Prostate gland (tissue), 2 donors: ENCODE measurements at regions not wholly inside any gene's neighbourhood (a gene's known extent, or its start where the extent isn't known, plus 50 kb on each side); places are given as distances from the start of the nearest gene placed in this dataset.

Experiments used
- CTCF ChIP-seq, 4 experiments: fragments of 200-600 bp in 2 of 4; fragments of 450-650 bp in 2 of 4; sonication (generic) in 2 of 4; IDR thresholded peaks; 1 replicate in 3 of 4; 2 replicates in 1 of 4; pipeline ENCODE4 v1.5.1; 2016 to 2019; ENCODE audit warnings: antibody characterized with exemption in 4 of 4, mild to moderate bottlenecking in 2 of 4, moderate library complexity in 2 of 4
- POLR2AphosphoS5 ChIP-seq: sonication (generic); formaldehyde crosslinking; IDR thresholded peaks from one replicate; pipeline ENCODE4 v1.6.1; 2017; ENCODE audit warnings: antibody characterized with exemption

DNA sequence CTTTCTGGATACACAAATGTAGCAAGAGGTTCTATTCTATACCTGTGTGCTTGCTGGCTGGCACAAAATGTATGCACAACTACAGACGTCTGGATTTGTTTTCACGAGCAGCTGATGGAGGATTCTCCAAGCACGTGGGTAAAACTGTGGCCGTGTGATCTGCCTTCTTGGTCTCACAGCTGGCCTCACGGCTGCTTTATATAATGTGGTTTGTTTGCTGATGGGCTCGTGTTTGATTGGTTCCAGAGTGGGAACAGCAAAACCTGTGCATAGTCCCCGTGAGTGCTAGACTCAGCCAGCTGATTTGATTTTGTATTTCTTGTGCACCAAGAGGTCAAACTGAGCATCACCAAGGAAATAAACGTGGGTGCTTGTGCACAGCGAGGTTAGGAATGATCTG, 262.6 kb upstream of the RPS6KA3 start:
- TF ChIP-seq CTCF (IDR thresholded peaks at IDR 0.05): no peak
- no peak for TF ChIP-seq POLR2AphosphoS5
